NCI-H1105 treated with DMSO at 0.1 percent for 48 hours (cell line): ENCODE measurements at regions not wholly inside any gene's neighbourhood (a gene's known extent, or its start where the extent isn't known, plus 50 kb on each side); places are given as distances from the start of the nearest gene placed in this dataset.
"Not testable (repeated sequence)": the region's sequence is repeated elsewhere in the genome, so short reads cannot be mapped to it uniquely, and the experiment has no call there.

Experiments used
- DNase-seq: peaks from one replicate; lab custom pipeline; 2025; lab: John Stamatoyannopoulos, UW

DNA sequence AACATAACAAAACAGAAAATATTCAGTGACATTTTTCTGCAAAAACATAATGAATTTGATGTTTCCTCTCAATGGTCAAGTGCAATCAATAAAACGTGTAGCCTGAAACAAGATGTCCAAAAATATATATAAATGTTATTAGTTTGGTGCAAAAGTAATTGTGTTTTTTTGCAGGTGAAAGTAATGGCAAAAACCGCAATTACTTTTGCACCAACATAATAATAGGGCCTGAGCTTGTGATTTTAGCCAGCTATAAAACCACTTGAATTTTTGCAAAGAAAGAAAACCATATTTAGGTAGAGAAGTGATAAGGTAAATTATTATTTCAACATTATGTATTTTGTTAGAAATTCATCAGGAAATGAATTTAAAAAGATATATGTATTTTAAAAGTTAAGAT is 475.3 kb upstream of the AMOT start:
- no peak for DNase-seq

DNA sequence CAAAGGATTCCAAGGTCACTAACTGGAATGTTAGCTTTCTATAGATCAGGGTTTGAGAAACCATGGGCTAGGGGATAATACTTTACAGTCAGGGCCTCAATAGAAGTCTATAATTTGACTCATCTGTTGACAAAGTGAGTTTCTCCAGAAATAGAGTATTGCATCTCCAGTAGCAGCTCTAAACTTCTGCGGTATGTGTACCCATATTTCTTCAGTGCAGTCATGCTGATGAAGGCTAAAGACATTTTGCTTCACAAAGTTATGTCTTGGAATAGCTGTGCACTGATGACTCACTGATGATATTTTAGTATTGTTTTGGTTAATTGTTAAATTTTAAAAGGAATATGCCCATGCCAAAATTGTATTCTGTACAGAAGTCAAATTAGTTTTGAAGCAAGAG is 464.9 kb upstream of the AMOT start:
- DNase-seq, result no peak

DNA sequence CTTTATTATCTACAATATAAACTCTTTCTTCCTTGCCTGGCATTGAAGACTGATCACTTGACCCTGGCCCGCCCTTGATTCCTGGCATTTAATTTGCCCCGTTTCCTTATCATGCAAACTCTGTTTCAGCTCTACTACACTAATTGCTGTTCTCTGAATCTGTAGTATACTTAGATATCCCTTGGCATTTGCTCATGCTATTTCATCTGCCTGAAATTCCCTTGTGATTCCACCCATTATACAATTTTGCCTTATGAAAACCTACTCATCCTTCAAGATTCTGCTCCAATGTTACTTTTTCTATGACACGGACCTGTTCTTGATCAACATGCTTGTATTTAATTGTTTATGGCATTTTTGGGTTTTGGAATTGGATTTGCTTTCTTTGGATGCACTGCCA is 459.9 kb upstream of the AMOT start:
- no peak for DNase-seq

DNA sequence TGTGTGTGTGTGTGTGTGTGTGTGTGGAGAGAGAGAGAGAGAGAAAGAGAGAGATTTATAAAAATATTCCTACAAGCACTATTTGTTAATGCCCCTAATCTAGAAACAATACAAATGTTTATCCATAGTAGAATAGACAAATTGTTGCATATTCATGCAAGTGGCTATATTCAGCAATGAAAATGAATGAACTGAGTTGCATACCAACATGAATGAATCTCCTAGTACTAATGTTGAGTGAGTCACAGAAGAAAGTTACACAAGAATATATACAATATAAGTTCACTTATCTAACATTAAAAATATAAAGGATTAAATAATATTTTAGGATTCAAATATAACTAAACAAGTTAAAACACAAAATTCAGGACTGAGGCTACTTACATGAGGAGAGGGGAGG is 456.8 kb upstream of the AMOT start:
- DNase-seq, result no peak

DNA sequence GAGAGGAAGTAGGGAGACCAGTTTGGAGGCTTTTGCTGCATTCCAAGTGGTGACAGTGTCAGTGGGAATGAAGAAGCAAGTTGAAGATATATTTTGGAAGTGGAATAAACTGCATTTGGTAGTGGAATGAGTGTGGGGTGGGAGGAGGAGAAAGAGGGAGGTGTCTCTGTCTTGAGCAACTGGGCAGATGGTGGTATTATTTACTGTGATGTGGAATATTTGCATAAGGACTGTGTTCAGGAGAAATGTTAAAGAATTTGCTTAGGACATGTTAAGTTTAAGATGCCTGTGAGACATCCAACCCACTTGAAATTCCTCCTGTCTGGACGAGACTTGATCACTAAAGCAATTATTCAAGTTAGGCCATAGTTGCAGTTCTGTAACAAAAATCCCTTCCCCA is 448.9 kb upstream of the AMOT start:
- DNase-seq, result no peak

DNA sequence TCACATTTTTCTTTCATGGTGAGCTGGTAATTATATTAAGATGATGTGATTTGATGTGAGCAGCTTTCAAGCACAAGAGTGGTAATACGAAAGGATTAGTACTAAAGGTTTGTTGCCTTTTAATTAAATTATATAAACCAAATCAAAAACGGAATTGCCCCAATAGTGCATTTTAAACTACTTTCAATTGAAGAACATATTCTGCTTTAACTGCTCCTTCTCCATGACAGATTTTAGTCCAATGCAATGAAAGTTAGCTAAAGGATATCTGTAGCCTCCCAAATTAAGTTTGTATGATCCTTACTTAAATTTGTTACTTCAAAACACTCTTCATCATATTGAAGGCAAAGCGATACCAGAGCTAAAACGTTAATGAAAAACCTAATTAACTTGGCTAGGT is 447.1 kb upstream of the AMOT start:
- no peak for DNase-seq

DNA sequence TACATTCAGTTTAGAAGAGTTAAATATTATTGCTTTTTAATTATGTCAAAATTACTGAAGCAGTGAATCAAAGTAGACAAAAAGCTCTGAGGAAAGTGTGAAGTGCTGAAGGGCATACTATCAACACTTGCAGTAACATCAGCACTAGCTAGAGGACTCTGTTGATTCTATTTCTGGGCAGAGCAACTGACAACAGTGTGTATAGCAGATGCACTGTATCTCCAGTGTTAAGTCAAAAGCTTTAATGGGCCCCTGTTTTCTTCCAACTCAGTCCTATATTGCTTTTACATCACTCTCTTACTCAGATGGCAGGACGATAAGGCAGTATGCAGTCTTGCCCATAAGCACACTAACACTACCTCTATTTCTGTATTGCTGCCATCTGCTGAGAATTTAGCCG is 435.2 kb upstream of the AMOT start:
- no peak for DNase-seq

DNA sequence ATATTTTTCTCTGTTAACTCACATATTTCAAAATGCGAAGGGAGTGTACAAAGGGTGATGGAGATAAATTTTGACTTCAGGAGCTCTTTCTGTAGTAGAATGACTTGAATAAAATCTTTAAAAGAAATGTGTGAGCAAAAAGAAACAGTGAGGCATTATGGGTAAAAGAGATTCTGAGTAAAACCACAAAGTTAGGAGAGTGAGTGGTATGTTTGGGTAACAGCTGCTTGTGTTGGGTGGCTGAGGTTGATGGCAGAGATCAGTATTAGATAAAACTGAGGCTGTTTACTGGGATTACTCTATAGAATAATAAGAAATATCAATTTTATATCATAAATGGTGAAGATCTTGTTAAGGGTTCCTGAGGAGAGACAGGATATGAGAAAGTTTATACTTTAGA is 434.2 kb upstream of the AMOT start:
- no peak for DNase-seq

DNA sequence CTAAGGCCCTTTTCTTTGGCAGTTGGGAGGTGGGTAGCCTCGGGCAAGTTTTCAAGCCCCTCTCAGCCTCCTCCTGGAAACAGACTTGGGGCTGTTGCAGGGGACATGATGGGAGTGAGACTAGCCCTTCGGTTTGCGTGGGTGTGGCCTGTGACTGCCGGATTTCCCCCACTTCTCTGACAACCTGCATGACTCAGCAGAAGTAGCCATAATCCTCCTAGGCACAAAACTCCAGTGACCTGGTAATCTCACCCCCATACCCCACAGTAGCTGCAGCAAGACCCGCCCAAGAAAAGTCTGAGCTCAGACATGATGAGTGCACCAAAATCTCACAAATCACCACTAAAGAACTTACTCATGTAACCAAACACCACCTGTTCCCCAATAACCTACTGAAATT is 433.7 kb upstream of the AMOT start:
- DNase-seq, result no peak

DNA sequence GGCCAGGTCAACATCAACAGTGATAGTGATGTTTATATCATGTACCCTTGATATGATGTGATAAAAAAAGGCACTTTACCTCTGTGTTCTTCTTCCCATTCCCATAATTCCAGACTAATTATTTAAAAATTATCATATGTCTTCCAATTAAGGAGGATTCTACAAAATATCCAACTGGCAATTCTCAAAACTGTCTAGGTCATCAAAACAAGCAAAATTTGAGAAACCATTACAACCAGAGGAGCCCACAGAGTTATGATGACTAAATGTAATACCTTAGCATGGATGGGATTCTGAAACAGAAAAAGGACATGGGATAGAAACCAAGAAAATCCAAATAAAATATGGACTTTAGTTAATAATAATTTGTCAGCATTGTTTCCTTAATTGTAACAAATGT is 428.6 kb upstream of the AMOT start:
- DNase-seq, result no peak

DNA sequence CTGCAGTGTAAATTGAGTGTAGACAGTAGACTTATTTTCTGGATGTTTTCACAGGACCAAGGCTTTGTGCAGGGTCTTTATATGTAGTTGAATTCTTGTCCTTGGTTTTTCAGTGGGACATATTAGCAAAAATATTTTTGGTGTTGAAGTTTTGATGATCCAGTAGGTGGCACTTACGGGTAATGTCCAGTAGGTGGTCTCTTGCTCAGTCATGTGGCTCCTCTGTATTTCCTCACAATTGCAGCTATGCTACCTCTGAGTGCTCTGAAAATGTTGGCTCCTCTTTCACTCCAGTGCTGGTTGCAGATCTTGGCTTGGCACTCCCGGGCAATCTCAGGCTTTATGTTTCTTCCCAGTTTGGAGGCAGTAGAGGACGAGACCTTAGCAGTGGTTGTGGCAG is 419.8 kb upstream of the AMOT start:
- no peak for DNase-seq

DNA sequence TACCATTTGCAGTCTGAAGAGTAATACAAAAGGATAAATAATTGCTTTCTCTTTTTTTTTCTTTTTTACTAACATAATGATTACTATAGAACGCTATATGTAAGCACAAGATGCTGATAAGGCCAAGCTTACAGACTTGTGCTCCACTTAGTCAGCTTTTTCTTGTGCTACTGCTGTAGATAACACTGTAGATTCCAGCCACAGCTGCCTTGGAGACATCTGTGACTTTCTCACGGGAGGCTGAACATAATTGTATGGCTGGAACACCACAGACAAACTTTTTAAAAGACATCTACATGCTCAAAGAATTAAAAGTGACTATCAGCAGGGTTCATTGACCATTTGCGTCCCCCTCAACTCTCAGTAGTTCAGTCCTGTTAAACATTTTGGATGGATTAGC is 381.7 kb upstream of the AMOT start:
- DNase-seq, result no peak

DNA sequence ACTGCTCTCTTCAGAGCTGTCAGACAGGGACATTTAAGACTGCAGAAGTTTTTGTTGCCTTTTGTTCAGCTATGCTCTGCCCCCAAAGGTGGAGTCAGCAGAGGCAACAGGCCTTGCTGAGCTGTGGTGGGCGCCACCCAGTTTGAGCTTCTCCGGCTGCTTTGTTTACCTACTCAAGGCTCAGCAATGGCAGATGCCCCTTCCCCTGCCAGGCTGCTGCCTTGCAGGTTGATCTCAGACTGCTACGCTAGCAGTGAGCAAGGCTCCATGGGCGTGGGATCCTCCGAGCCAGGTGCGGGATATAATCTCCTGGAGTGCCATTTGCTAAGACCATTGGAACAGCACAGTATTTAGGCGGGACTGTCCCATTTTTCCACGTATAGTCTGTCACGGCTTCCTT is 371.4 kb upstream of the AMOT start:
- no peak for DNase-seq

DNA sequence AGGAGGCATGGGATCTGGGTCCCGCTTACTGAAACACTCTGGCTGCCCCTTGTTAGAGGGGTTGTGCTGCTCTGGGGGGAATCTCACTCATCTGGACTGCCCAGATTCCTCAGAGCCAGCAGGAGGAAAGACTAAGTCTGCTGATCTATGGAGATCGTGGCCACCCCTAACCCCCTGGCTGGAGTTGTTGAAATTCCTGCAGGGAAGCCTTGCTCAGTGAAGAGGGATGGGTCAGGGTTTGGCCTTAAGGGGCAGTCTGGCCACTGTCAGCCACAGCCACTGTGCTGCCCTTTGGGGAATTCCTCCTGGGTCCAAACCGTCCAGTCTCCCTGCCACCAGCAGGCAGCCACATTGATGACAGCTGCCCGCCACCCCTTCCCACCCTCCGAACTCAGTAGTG is 362.0 kb upstream of the AMOT start:
- no peak for DNase-seq

DNA sequence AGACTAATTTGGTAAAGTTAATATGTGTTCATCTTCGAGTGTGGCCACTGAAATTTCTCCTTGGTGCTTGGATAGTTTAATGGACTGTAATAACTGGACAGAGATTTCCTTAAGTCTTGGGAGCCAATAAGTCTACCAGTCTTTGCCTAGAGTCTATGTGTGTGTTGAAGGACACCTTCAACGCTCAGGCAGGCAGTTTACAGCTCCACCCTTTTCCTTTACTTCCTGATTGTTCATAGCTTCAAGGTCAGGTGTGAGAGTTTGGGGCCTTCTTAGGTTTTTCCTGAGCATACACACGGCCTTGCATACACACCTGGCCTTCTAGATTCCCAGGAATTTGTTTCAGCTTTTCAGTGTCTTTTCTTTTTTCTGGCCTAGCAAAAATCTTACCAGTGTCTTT is 355.3 kb upstream of the AMOT start:
- DNase-seq, result no peak

DNA sequence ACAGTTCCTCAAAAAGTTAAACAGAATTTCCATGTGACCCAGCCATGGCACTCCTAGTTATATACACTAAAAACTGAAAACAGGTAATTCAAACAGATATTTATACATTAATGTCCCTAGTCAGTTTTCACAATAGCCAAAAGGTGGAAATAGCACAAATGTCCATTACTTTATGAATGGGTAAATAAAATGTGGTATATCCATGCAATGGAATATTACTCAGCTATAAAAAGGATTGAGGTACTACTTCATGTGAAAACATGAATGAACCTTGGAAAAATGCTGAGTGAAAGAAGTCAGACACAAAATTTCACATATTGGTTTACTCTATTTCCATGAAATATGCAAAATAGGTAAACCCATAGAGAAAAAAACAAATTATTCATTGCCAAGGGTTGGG is 351.8 kb upstream of the AMOT start:
- no peak for DNase-seq

DNA sequence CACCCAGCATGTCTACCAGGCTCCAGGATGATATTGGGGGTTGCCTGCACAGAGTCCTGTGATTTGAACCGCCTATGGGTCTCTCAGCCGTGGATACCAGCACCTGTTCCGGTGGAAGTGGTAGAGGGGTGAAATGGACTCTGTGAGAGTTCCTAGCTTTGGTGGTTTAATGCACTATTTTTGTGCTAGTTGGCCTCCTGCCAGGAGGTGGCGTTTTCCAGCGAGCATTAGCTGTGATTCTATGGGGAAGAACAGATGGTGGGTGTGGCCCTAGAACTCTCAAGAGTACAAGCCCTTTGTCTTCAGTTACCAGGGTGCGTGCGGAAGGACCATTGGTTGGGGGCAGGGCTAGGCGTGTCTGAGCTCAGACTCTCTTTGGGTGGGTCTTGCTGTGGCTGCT is 316.9 kb upstream of the AMOT start:
- no peak for DNase-seq

DNA sequence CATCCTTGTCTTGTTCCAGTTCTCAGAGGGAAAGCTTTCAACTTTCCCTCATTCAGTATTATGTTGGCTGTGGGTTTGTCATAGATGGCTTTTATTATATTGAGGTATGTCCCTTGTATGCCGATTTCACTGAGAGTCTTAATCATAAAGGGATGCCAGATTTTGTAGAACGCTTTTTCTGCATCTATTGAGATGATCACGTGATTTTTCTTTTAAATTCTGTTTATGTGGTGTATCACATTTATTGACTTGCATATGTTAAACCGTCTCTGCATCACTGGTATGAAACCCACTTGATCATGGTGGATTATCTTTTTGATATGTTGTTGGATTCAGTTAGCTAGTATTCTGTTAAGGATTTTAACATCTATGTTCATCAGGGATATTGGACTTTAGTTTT is 313.7 kb upstream of the AMOT start:
- not testable (repeated sequence) for DNase-seq

DNA sequence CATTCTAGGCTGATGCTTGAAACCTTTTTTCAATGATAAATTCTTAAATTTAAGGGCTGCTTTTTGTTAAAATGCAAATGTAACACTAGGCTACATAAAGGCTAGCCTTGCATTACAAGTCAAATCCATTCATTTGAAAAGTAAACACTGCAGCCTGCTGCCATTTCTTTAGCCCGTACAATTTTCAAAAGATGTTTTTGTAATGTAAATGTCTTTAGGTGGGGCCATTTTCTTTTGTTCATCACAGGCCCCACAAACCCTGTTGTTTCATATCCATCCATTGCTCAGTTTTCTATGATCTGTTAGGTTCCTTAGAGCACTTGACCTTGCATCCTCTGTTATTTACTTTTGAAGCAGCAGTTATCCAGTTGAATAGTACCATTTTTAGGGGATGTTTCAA is 296.2 kb upstream of the AMOT start:
- DNase-seq, result no peak

DNA sequence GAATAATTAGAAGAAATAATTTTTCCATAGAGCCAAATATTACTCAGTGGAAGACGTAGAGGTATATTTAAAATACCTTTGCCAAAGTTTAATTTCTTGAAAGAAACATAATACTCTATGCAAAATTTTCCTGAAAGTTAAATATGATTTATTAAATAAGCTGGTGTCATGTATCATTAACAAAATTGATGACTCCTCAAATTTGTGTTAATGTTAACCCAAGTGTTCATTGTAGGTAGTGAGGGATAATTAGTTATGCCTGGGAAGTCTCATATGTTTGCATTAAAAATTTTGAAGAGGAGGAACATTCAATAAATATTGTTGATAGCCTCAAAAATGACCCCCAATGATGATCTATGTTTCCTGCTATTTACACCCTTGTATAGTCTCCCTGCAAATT is 292.7 kb upstream of the AMOT start:
- no peak for DNase-seq

DNA sequence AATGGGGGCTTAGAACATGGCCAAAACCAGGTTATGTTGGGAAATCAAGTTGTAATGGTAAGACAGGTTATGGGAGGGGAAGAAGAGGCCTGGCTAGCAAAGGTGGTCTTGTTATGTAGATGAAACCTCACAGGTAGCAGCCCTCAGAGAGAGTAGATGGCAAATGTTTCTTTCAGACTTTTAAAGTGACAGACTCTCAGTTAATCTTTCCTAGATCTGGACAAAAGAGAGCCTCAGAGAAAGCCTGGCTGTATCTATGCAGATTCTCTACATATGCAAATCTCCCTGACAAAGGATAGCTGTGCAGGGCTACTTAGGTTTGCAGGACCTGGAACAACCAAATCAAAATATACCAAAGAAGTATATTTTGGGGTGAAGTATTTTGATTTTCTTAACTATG is 284.1 kb upstream of the AMOT start:
- no peak for DNase-seq

DNA sequence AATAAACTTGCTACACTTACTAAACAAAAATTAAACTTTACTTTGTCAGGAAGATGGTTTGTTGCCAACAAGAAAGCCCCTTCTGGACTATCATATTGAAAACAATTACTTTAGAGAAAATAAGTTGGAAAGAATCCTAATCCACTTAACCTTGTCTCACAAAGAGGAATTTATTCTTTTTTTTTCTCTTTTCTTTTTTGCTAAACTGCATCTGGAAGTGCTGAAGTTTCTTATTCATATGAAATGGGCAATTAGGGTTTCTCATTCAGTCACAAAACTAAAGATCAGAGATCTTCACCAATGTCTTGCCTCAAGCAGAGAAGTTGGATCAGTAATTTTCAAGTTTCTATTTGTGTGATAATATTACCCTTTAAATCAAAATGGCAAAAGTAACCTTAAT is 234.9 kb upstream of the AMOT start:
- DNase-seq, result no peak

DNA sequence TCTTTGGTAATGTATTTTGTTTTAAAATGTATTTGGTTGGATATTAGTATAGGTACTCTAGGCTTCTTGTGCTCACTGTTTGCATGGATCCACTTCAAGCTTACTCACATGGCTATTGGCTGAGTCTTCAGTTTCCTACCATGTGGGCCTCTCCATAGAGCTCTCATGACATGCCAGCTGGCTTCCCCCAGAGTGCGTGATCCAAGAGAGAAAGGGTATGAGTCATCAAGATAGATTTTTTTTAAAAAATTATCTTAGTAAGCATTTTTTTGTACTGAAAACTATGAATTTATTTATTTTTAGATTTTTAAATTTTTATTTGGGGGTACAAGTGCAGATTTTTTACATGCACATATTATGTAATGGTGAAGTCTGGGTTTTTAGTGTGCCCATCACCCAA is 219.1 kb upstream of the AMOT start:
- no peak for DNase-seq

DNA sequence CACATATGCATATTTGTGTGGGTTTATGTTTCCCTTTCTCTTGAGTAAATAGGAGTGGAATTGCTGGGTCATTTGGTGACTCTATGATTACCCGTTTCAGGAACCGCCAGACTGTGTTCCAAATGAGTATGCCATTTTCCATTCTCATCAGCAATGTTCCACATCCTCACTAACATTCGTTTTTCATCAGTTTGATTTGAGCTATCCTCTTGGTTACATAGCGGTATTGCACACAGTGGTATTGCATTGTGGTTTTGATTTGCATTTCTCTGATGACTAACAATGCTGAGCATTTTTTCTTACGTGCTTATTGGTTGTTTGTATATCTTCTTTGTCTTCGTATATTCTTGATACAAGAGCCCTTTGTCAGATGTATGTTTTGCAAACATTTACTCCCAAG is 218.0 kb upstream of the AMOT start:
- no peak for DNase-seq

DNA sequence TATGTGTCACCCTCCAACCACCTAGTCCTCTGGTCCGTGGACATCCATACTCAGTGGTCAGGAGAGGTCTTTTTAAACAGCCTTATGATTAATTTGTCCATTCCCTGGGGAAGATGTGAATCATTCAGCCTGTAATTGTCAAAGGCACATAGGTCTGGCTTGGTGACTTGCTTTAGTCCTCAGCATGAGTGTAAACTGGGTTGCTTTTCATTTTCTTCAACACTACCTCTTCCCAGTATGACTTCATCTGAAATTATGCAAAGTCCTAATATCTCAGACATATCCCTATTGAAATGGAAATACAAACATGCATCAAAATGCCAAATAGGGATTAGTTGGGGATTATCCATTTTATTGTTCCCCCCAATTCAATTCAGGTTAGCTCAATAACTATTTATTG is 208.3 kb upstream of the AMOT start:
- DNase-seq, result no peak

DNA sequence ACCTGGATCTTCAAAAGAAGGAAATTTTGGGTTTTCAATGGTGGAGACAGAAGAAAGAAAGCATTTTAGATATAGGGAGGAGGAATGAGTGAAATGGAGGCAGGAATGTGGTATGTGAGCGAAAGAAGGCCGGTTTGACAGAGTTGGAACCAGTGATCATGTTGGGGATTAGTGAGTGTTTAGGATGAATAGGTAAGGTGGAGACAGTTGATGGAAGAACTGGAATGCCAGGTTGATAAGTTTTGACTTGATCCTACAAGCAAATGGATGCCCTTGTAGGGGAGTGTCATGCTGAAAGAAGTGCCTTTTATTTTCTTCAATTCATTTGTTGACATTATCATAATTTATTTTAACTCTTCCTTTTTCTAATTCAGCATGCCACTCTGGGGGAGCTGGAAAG is 207.8 kb upstream of the AMOT start:
- DNase-seq, result no peak
